ENCODE measurements at regions not wholly inside any gene's neighbourhood (a gene's known extent, or its start where the extent isn't known, plus 50 kb on each side); places are given as distances from the start of the nearest gene placed in this dataset.

DNA sequence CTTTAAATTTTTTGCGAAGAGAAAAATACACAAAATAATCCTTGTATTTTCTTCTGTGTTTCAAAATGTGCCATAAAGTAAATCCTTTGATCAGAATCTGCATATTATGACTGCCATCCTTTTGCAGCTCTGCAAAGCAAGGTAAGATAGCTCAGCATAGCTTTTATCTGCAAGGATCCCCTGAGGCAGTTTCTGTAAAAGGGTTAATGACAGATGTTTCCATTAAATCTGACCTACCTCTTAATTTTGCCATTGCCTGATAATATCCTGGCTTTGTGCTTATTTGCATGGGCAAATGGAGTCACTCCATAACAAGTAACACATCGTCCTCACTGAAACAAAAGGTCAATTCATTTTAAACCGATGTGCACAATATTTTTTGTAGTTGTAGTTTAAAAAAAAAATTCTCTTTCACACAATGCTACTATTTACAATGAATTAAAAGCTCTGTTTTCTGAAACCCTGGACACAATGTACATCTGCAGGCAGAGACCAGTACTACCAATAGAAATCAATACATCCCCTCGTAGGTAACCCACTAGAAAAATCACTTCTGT, 108.5 kb upstream of the SOX5 start:
- no peak for ATAC-seq (ENCODE audit: low FRiP score in 2 of 2)
- Histone ChIP-seq H3K27ac (no peak overlapping the region), H3K36me3 (no peaks in the 10 kb centered on the region), H3K9me3 (no peaks in the 10 kb centered on the region), H3K4me3 (no peak overlapping the region), H3K4me1 (peaks cover 0 to 8% (median 1%) of the 10 kb centered on the region in 4 donors), H3K27me3 (no peaks in the 10 kb centered on the region)
- DNase-seq = no peak
- TF ChIP-seq EP300 (IDR thresholded peaks at IDR 0.05) (no peak), CTCF (IDR thresholded peaks at IDR 0.05) (no peak), POLR2A (IDR thresholded peaks at IDR 0.05) (no peak), POLR2AphosphoS5 (IDR thresholded peaks at IDR 0.05) (no peak)
- WGBS, 2 donors = 75 to 79% methylated on average over 4 of the region's 4 CpGs

GRCh38 chr12:24055747-24056146, 106.3 kb upstream of the SOX5 start:
- no peaks in the 10 kb centered on the region for H3K27me3 ChIP-seq
- H3K36me3 ChIP-seq = no peaks in the 10 kb centered on the region
- H3K9me3 ChIP-seq = no peaks in the 10 kb centered on the region
- 71% methylated on average over 1 of the region's 1 CpG for WGBS, 2 donors
- DNase-seq (no peak), ATAC-seq (ENCODE audit: low FRiP score in 2 of 2) (no peak)
- H3K4me3 ChIP-seq = no peak overlapping the region
- TF ChIP-seq EP300 (IDR thresholded peaks at IDR 0.05) (no peak), POLR2AphosphoS5 (IDR thresholded peaks at IDR 0.05) (no peak), CTCF (IDR thresholded peaks at IDR 0.05) (no peak), POLR2A (IDR thresholded peaks at IDR 0.05) (no peak)
- no peak overlapping the region for H3K27ac ChIP-seq
- peaks cover 0 to 8% (median 1%) of the 10 kb centered on the region in 4 donors for H3K4me1 ChIP-seq

DNA sequence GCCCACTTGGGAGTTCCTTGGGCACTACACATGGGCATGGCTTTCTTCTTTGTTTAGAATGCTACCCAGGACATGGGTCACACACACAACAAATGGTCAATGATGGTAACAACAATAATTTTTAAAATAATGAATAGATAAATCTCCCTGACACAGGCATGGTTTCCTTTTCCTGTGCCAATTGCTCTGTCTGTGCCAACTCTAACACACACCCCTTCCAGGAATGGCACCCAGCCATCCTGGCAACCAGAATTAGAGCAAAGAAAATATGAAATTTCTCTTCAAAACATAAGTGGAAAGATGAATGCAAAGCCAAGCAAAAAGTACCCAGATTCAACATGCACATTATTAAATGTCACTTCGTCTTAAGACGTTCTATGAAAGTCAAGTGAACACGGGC, 104.9 kb upstream of the SOX5 start:
- DNase-seq (no peak), ATAC-seq (ENCODE audit: low FRiP score in 2 of 2) (no peak)
- WGBS, 2 donors = 53 to 67% methylated on average over 3 of the region's 3 CpGs

GRCh38 chr12:24049728-24050127, 100.3 kb upstream of the SOX5 start:
- Histone ChIP-seq H3K27me3 (no peaks in the 10 kb centered on the region), H3K36me3 (no peaks in the 10 kb centered on the region), H3K4me1 (peaks cover 0 to 8% (median 1%) of the 10 kb centered on the region in 4 donors), H3K27ac (no peak overlapping the region), H3K4me3 (no peak overlapping the region), H3K9me3 (no peaks in the 10 kb centered on the region)
- ATAC-seq (ENCODE audit: low FRiP score in 2 of 2) (no peak), DNase-seq (no peak)
- WGBS, 2 donors = 79 to 81% methylated on average over 3 of the region's 3 CpGs
- TF ChIP-seq POLR2A (IDR thresholded peaks at IDR 0.05) (no peak), CTCF (IDR thresholded peaks at IDR 0.05) (no peak), POLR2AphosphoS5 (IDR thresholded peaks at IDR 0.05) (no peak), EP300 (IDR thresholded peaks at IDR 0.05) (no peak)

More for the DNA sequence above, 104.9 kb upstream of the SOX5 start:
- Histone ChIP-seq H3K36me3 (no peaks in the 10 kb centered on the region), H3K4me1 (peaks cover 0 to 8% (median 1%) of the 10 kb centered on the region in 4 donors), H3K27ac (no peak overlapping the region), H3K9me3 (no peaks in the 10 kb centered on the region), H3K27me3 (no peaks in the 10 kb centered on the region), H3K4me3 (no peak overlapping the region)
- TF ChIP-seq POLR2A (IDR thresholded peaks at IDR 0.05) (no peak), POLR2AphosphoS5 (IDR thresholded peaks at IDR 0.05) (no peak), CTCF (IDR thresholded peaks at IDR 0.05) (no peak), EP300 (IDR thresholded peaks at IDR 0.05) (no peak)

GRCh38 chr12:24049101-24049500, 99.6 kb upstream of the SOX5 start:
- Histone ChIP-seq H3K4me3 (no peak overlapping the region), H3K4me1 (peaks cover 0 to 4% (median 0%) of the 10 kb centered on the region in 4 donors)
- 66 to 67% methylated on average over 3 of the region's 3 CpGs for WGBS, 2 donors

More at GRCh38 chr12:24049101-24049500, 99.6 kb upstream of the SOX5 start:
- no peaks in the 10 kb centered on the region for H3K27me3 ChIP-seq
- ATAC-seq (ENCODE audit: low FRiP score in 2 of 2) (no peak), DNase-seq (no peak)
- H3K9me3 ChIP-seq = no peaks in the 10 kb centered on the region
- H3K27ac ChIP-seq = no peak overlapping the region
- no peak for TF ChIP-seq CTCF (IDR thresholded peaks at IDR 0.05)
- no peak for TF ChIP-seq POLR2AphosphoS5 (IDR thresholded peaks at IDR 0.05)
- no peak for TF ChIP-seq POLR2A (IDR thresholded peaks at IDR 0.05)
- no peak for TF ChIP-seq EP300 (IDR thresholded peaks at IDR 0.05)
- H3K36me3 ChIP-seq = no peaks in the 10 kb centered on the region

Data from upper lobe of left lung (tissue), 6 donors.